ENCODE measurements at regions not wholly inside any gene's neighbourhood (a gene's known extent, or its start where the extent isn't known, plus 50 kb on each side); places are given as distances from the start of the nearest gene placed in this dataset.

GRCh38 chr5:109958082-109958481 is 268.4 kb downstream of the MAN2A1 start:
- TF ChIP-seq POLR2A (IDR thresholded peaks at IDR 0.05) (no peak), CTCF (IDR thresholded peaks at IDR 0.05) (no peak)

Measured in testis (tissue), 2 donors.